GM18519 (cell line): ENCODE measurements at regions not wholly inside any gene's neighbourhood (a gene's known extent, or its start where the extent isn't known, plus 50 kb on each side); places are given as distances from the start of the nearest gene placed in this dataset.

Source experiments
- ATAC-seq: cut with Tn5 transposase; IDR thresholded peaks from one replicate; pipeline ENCODE4 v1.9.1; 2021; ENCODE audit warnings: mild to moderate bottlenecking, moderate library complexity; ENCODE audit not compliant: unreplicated experiment, low FRiP score

- ATAC-seq: no peak
Measured at GRCh38 chr6:167731731-167732422, 94.8 kb upstream of the AFDN start.

- ATAC-seq: no peak
Measured at GRCh38 chr6:167733740-167734661, 92.7 kb upstream of the AFDN start.

- ATAC-seq: no peak
Measured at GRCh38 chr6:167734662-167735083, 92.0 kb upstream of the AFDN start.

- no peak for ATAC-seq
Measured at GRCh38 chr6:167735084-167735950, 91.4 kb upstream of the AFDN start.

GRCh38 chr6:167735951-167736288, 90.8 kb upstream of the AFDN start:
- no peak for ATAC-seq

- no peak for ATAC-seq
Measured at GRCh38 chr6:167736486-167737204, 90.1 kb upstream of the AFDN start.

- ATAC-seq: no peak
Measured at GRCh38 chr6:167737205-167737830, 89.4 kb upstream of the AFDN start.

GRCh38 chr6:167738386-167738785, 88.3 kb upstream of the AFDN start:
- no peak for ATAC-seq

- no peak for ATAC-seq
Measured at GRCh38 chr6:167739721-167740475, 86.8 kb upstream of the AFDN start.

- ATAC-seq: no peak
Measured at GRCh38 chr6:167742719-167743303, 83.9 kb upstream of the AFDN start.

GRCh38 chr6:167744681-167745669, 81.7 kb upstream of the AFDN start:
- no peak for ATAC-seq

- ATAC-seq: no peak
Measured at GRCh38 chr6:167745670-167746389, 80.9 kb upstream of the AFDN start.

GRCh38 chr6:167746390-167746907, 80.3 kb upstream of the AFDN start:
- no peak for ATAC-seq

- no peak for ATAC-seq
Measured at GRCh38 chr6:167746975-167747374, 79.7 kb upstream of the AFDN start.

GRCh38 chr6:167747645-167748044, 79.1 kb upstream of the AFDN start:
- ATAC-seq: no peak

- no peak for ATAC-seq
Measured at GRCh38 chr6:167748046-167748445, 78.7 kb upstream of the AFDN start.
